ENCODE measurements at regions not wholly inside any gene's neighbourhood (a gene's known extent, or its start where the extent isn't known, plus 50 kb on each side); places are given as distances from the start of the nearest gene placed in this dataset.

- no peak for DNase-seq (ENCODE audit: low read depth in 1 of 2, low spot score in 1 of 2)
These were observed 236.9 kb downstream of the NSG2 start for GRCh38 chr5:174282391-174282790.

- no peak for DNase-seq (ENCODE audit: low read depth in 1 of 2, low spot score in 1 of 2)
These were observed 237.9 kb downstream of the NSG2 start for GRCh38 chr5:174283211-174284005.

DNA sequence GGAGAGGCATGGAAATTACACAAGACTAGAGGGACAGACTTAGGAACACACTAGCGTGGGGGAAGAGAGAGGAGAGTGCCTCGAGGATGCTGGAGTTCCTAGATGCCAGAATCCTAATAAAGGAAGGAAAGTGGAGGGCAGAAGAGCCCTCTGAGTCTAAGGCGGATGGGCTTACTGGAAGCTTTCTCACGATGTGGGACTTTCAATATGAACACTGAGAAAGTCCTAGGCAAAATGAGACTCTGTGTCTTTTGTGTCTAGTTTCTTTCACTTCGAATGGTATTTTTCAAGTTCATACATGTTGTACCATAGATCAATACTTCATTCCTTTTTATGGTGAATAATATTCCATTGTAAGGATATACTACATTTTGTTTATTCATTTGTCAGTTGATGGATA is 239.4 kb downstream of the NSG2 start:
- DNase-seq (ENCODE audit: low read depth in 1 of 2, low spot score in 1 of 2) = no peak

GRCh38 chr5:174287761-174288160 is 242.3 kb downstream of the NSG2 start:
- DNase-seq (ENCODE audit: low read depth in 1 of 2, low spot score in 1 of 2) = no peak

GRCh38 chr5:174288439-174288838 is 242.9 kb downstream of the NSG2 start:
- DNase-seq (ENCODE audit: low read depth in 1 of 2, low spot score in 1 of 2) = no peak

GRCh38 chr5:174291162-174291561 is 245.7 kb downstream of the NSG2 start:
- no peak for DNase-seq (ENCODE audit: low read depth in 1 of 2, low spot score in 1 of 2)

- DNase-seq (ENCODE audit: low read depth in 1 of 2, low spot score in 1 of 2) = no peak
These were observed 246.8 kb downstream of the NSG2 start for GRCh38 chr5:174292348-174292747.

DNA sequence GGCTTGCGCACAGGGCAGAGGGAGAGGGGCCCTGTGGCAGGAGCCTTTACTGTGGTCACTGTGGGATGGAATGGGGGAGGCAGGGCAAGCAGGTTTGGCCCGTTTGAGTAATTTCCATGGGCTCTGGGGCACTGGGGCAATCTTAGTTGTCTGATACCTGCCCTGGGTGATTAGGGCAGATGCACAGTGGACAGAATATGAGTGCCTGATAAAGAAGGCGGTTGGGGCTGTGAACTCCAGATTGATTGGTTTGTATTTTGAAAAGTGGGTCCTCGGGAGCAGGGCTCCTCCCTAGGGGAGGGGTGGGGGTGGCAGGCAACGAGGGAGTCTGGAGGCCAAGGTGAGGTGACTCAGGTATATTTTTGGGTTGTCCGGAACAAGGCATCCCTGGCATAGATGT is 247.5 kb downstream of the NSG2 start:
- no peak for DNase-seq (ENCODE audit: low read depth in 1 of 2, low spot score in 1 of 2)

- no peak for DNase-seq (ENCODE audit: low read depth in 1 of 2, low spot score in 1 of 2)
These were observed 248.0 kb downstream of the NSG2 start for GRCh38 chr5:174293481-174293880.

DNA sequence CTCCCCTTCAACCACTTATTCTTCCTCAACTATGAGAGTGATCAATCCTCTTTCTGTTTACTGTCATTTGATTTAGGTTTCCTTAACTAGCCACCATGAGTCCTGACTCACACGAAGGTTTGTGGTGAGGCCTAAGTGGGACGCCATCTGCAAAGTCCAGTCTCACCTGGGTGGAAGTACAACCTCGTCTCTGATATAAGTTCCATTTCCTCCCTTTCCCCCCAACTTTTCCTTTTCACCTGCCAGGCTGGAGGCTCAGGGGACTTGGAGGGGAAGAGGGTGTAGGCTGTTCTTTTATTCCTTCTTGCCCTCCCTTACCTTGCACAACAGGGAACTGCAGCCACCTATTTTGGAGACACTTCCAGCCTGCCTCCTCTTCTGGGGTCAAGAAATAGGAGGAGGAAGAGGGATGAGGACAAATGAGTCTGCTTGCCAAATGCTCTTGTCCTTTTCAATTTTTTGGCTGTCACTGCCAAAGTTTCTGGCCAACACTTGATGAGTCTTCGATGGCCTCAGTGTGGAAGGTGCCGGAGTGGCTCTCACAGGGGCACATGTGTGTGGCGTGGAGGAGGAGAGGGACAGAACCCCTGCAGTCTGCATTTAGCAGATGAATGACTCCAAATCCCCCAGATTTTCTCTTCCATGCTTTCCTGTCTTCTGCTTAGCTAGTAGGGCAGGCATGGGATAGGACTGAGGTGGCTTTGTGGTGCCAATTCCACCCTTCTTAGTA is 249.6 kb downstream of the NSG2 start:
- DNase-seq (ENCODE audit: low read depth in 1 of 2, low spot score in 1 of 2) = no peak

GRCh38 chr5:174295702-174296436 is 250.4 kb downstream of the NSG2 start:
- DNase-seq (ENCODE audit: low read depth in 1 of 2, low spot score in 1 of 2) = no peak

GRCh38 chr5:174300118-174300940 is 254.8 kb downstream of the NSG2 start:
- no peak for DNase-seq (ENCODE audit: low read depth in 1 of 2, low spot score in 1 of 2)

DNA sequence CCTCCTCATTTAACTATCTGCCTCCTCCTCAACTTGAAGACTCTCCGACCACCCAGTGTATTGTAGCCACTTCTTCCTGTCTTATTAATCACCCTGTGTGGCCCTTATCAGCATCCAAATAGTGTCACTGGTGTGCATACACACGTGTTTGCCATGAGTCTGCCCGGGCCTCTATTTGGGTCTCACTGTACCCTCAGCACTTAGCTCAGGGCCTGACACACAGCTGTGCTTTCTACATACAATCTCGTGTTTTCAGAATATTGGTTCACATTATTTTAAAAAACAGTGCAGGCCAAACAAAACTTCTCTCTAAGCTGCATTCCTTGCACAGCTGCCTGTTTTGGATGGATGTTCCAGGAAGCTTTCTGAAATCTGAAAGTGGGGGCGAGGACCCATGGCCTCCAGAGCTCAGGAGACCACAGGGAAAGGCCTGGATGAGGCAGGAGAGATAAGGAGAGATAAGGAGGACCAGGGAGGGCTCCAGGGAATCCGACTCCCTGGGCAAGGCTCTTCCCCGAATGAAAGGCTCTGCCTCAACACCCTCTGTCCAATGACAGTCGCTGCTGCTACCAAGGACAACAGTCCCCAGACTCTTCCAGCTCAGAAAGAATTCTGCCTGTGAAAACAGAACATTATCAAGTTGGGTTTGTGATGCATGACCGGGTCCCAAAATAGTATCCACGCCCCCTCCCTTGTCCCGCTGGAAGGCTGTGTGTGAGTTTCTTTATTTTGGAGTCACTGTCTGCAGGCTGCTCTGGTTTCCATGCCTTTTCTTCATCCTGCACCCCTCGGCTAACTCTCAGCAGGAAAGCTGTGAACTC is 255.6 kb downstream of the NSG2 start:
- DNase-seq (ENCODE audit: low read depth in 1 of 2, low spot score in 1 of 2) = no peak

DNA sequence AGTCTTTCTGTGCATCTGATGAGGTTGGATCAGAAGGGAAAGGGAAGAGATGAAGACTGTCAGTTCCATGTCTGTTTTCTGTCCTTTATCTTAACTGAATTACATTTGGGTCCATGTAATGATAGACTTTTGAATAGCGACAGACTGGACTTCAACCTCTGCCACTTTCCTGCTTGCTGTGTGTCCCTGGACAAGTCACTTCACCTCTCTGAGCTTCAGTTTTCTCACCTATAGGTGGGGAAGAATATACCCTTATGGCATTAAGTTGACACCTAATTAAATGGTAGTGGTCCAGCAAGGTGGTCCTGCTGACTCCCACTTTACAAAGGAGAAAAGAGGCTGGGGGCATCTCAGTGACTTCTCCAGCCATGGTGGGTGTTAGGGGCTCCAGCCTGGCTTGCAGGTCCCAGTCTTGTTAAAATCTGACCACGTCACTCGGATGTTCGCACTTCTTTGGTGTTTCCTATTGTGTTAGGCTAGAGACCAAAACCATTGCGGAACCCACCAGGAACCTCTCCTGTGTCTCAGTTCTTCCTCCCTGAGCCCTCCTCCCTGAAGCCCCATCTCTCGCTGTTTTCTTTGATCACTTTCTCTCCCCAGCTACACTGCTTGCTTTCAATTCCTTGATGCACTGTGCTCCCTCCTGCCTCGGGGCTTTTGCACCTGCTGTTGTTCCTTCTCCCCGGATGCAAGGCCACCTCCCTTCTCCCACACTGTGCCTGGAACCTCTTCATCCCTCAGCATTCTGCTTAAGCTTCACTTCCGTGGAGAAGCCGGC is 256.5 kb downstream of the NSG2 start:
- no peak for DNase-seq (ENCODE audit: low read depth in 1 of 2, low spot score in 1 of 2)

GRCh38 chr5:174303035-174303434 is 257.5 kb downstream of the NSG2 start:
- no peak for DNase-seq (ENCODE audit: low read depth in 1 of 2, low spot score in 1 of 2)

DNA sequence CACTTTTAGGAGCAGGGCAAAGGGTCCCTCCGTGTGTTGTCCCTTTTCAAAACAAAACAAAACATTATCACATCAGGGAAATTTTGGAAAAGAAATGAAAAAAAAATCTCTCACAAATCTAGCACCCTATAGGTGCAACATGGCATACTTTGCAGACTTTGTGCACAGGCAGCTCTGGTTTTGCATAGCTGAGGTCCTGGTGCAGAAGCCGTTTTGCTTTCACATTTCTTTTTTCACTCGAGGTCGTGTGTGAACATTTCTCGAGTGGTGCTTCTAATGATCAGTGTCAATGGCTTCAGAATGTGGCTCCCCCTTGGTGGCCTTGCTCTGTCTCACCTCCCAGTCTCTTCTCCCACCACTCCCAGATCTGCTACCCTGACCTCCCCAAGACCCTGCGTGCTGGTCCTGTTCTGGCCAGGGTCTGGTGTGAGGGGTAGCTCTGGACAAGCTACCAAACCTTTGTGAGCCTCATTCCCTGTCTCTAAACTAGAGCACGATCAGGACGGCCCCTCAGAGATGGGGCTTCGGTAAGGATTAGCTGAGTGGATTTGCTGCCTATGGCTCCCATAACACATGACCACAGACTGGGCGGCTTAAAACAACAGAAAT is 258.0 kb downstream of the NSG2 start:
- DNase-seq (ENCODE audit: low read depth in 1 of 2, low spot score in 1 of 2) = no peak

- DNase-seq (ENCODE audit: low read depth in 1 of 2, low spot score in 1 of 2) = no peak
These were observed 259.8 kb downstream of the NSG2 start for GRCh38 chr5:174305241-174305681.

DNA sequence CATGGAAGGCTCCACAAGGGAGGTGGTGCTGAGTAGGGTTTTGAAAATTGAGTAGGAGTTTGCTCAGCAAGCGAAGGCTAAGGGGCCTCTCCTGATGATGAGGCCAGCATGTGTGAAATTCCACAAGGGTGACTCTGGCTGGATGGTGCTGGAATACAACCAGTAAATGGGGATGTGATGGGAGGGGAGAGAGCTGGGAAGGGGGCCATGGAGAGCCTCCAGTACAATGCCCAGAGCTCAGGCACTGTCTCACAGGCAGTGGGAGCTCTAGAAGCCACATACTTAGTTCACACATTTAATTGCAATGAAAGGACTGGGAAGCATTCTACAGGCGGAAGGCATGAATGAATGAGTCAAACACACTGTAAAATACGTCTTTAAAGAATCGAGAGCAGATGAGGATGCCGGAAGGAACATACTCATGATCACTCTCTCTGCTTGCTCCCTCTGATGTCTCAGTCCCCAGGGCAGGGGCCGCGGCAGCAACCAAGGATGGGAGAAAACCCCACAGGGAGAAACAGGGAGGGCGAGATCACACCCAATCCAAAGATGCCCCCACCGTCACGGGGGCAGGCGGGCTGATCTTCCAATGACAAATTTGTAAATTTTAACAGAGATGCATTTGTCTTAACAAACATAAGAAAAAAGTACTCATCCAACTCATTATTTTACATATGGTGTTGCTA is 261.0 kb downstream of the NSG2 start:
- no peak for DNase-seq (ENCODE audit: low read depth in 1 of 2, low spot score in 1 of 2)

All from activated T-helper 1 cell treated with anti-CD3 and anti-CD28 coated beads, Interleukin-2, amount 50 U/mL, for 16 hours (primary cell).